ENCODE measurements at regions not wholly inside any gene's neighbourhood (a gene's known extent, or its start where the extent isn't known, plus 50 kb on each side); places are given as distances from the start of the nearest gene placed in this dataset.

DNA sequence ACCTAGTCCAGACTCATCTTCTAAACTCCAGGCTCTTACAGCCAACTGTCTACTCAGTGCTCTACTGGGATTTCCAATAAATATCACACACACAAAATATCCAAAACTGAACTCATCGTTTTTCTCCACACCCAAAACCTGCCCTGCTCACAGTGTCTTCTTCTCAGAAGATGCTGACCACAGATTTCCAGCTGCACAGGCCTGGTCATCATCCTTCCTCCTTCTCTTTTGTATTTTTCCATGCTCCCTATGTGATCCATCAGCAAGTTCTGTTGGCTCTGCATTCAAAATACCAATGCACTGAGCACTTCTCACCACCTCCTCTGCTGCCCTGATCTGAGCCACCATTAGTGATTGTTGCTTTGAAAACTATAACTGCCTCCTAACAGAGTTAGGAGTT, 159.5 kb upstream of the KAZN start:
- H3K4me3 ChIP-seq (ENCODE audit: control insufficient read depth, low read depth, low read length): no peak overlapping the region
- TF ChIP-seq CTCF (conservative IDR thresholded peaks at IDR 0.05; ENCODE audit: control insufficient read depth, insufficient read depth, low read depth, low read length): no peak
- peak; percentile 73 for DNase-seq (ENCODE audit: low read depth)

- H3K4me3 ChIP-seq (ENCODE audit: control insufficient read depth, low read depth, low read length): no peak overlapping the region
- no peak for TF ChIP-seq CTCF (conservative IDR thresholded peaks at IDR 0.05; ENCODE audit: control insufficient read depth, insufficient read depth, low read depth, low read length)
- no peak for DNase-seq (ENCODE audit: low read depth)
Measured at GRCh38 chr1:14440166-14440565, 158.3 kb upstream of the KAZN start.

- H3K4me3 ChIP-seq (ENCODE audit: control insufficient read depth, low read depth, low read length): no peak overlapping the region
- DNase-seq (ENCODE audit: low read depth): no peak
- no peak for TF ChIP-seq CTCF (conservative IDR thresholded peaks at IDR 0.05; ENCODE audit: control insufficient read depth, insufficient read depth, low read depth, low read length)
Measured at GRCh38 chr1:14440731-14441130, 157.8 kb upstream of the KAZN start.

DNA sequence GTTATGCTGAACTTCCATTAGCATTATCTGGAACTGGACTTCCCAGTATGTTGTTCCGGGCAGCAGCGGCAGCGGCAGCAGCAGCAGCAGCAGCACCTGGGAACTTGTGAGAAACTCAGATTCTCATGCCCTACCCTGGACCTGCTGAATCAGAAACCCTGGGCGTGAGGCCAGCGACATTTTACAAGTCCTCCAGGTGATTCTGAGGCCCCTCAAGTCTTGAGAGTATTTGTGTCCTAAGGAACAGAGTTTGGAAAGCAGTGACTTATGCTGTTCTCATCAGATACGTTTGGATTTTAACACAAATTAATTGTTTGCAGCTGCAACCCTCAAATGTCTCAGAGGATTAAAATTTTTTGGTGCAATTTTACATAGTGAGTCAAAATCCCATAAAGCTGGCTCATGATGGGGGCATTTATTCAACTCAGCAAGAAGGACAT, 157.2 kb upstream of the KAZN start:
- DNase-seq (ENCODE audit: low read depth): peak; percentile 98
- no peak overlapping the region for H3K4me3 ChIP-seq (ENCODE audit: control insufficient read depth, low read depth, low read length)
- TF ChIP-seq CTCF (conservative IDR thresholded peaks at IDR 0.05; ENCODE audit: control insufficient read depth, insufficient read depth, low read depth, low read length): no peak

DNA sequence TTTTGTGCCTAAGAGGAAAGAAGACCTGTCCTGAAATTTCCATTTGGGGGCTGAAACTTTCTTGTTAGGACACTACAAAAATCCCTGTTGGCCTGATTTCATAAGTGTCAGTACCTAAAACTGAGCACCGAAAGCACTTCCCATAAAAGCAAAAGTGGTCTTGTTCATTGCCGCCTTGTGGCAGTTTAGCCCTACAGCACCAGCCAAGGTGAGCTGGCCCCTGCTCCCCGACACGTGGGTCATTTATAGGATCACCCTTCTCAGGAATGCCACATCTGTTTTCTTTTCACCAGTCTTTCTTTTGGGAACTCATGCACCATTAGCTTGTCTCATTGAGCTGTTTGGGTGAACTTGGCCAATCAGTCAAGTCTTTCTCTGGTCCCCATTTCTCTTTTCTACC, 155.8 kb upstream of the KAZN start:
- no peak for DNase-seq (ENCODE audit: low read depth)
- no peak overlapping the region for H3K4me3 ChIP-seq (ENCODE audit: control insufficient read depth, low read depth, low read length)
- no peak for TF ChIP-seq CTCF (conservative IDR thresholded peaks at IDR 0.05; ENCODE audit: control insufficient read depth, insufficient read depth, low read depth, low read length)

DNA sequence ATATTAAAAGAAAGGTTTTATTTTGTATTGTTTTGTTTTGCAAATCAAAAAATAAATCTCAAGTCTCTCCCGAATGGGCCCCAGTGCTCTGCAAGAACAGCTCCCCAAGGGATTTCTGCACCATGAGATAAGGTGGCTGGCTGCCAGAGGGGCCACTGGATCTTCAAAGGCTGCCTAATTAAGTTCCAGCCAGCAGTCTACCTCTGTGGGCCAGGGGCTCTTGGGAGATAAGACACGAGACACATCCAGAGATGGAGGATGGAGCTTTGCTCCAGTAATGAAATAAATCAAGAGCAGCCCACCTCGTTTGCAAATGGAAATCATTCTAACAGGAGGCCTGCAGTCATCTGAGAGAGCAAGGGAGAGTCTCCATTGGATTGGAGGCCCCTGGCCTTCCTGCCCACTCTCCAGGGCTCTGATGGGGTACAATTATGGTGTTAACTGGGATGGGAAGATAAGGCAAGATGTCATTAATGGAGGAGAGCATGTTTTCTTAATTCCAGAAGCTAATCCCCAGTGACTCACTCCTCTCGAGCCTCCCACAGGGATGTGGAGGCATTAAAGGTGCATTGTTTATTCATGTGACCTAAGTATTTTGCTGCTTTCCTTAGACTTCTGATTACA, 155.2 kb upstream of the KAZN start:
- TF ChIP-seq CTCF (conservative IDR thresholded peaks at IDR 0.05; ENCODE audit: control insufficient read depth, insufficient read depth, low read depth, low read length): no peak
- peak; percentile 42 for DNase-seq (ENCODE audit: low read depth)

DNA sequence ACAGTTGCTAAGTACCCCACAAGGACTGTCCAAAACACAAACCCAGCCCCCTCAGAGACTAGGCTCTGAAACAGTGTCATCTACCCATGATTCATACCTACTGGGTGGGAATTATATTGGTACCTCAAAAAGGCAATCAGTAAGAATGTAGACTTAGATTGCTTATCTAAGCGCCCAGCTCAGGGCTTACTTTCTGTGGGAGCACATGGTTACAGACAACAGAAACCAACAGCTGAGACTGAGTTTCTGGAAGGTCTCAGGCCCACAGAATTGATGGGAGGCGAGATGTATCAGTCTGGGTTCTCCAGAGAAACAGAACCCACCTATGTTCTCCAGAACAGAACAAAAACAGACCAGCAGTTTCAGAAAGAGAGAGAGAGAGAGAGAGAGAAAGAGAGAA, 147.3 kb upstream of the KAZN start:
- H3K4me3 ChIP-seq (ENCODE audit: control insufficient read depth, low read depth, low read length): no peak overlapping the region
- DNase-seq (ENCODE audit: low read depth): no peak
- no peak for TF ChIP-seq CTCF (conservative IDR thresholded peaks at IDR 0.05; ENCODE audit: control insufficient read depth, insufficient read depth, low read depth, low read length)

More for the DNA sequence above, 155.2 kb upstream of the KAZN start:
- no peak overlapping the region for H3K4me3 ChIP-seq (ENCODE audit: control insufficient read depth, low read depth, low read length)
